PC-3 (cell line): ENCODE measurements at regions not wholly inside any gene's neighbourhood (a gene's known extent, or its start where the extent isn't known, plus 50 kb on each side); places are given as distances from the start of the nearest gene placed in this dataset.

Source experiments
- ATAC-seq: fragments of 200-7000 bp; cut with Tn5 transposase; 2 replicates; pipeline ENCODE4 v1.9.1; 2020; ENCODE audit warnings: mild to moderate bottlenecking, moderate library complexity
- BruUV-seq: library from RNA; stranded (reverse); fragments of 400-500 nt; replicated peaks from 2 replicates; lab custom pipeline; 2021; lab: Mats Ljungman, UMichigan
- CTCF ChIA-PET: fragments of 300-600 bp; sonication (Branson Sonifier 250); formaldehyde crosslinking; loops from one replicate; lab custom pipeline; 2022; ENCODE audit warnings: antibody characterized with exemption; lab: Charles Lee
- POLR2A ChIA-PET: fragments of 300-600 bp; sonication (Branson Sonifier 250); formaldehyde crosslinking; loops from one replicate; lab custom pipeline; 2022; ENCODE audit warnings: antibody characterized with exemption; ENCODE audit not compliant: unreplicated experiment; lab: Charles Lee
- DNase-seq: peaks from one replicate; pipeline ENCODE4 v3.0.0-alpha.2; 2015
- H2AFZ ChIP-seq: fragments of 300-600 bp; sonication (generic); 2 replicates; pipeline ENCODE4 v1.6.0; 2016; ENCODE audit warnings: antibody characterized with exemption, low read length
- H3F3A ChIP-seq: fragments of 300-600 bp; sonication (generic); one replicate; pipeline ENCODE4 v1.6.0; 2017; ENCODE audit warnings: antibody characterized with exemption, low read length, control low read depth, mild to moderate bottlenecking; ENCODE audit not compliant: unreplicated experiment
- H3K27ac ChIP-seq: fragments of 300-600 bp; sonication (generic); 2 replicates; pipeline ENCODE4 v1.5.1; 2016; ENCODE audit warnings: mild to moderate bottlenecking, low read length
- H3K27me3 ChIP-seq: fragments of 300-600 bp; sonication (generic); 2 replicates; pipeline ENCODE4 v1.6.1; 2016; ENCODE audit warnings: low read length, mixed read lengths
- H3K36me3 ChIP-seq: fragments of 300-600 bp; sonication (generic); 2 replicates; pipeline ENCODE4 v1.6.1; 2016; ENCODE audit warnings: low read depth, mixed run types, low read length, mixed read lengths
- H3K4me1 ChIP-seq: fragments of 300-600 bp; sonication (generic); 2 replicates; pipeline ENCODE4 v1.5.1; 2016; ENCODE audit warnings: low read length; ENCODE audit not compliant: insufficient read depth
- H3K4me2 ChIP-seq: fragments of 300-600 bp; sonication (generic); 2 replicates; pipeline ENCODE4 v1.6.0; 2016; ENCODE audit warnings: low read length
- H3K4me3 ChIP-seq: fragments of 300-600 bp; sonication (generic); 2 replicates; pipeline ENCODE4 v1.5.1; 2016; ENCODE audit warnings: mild to moderate bottlenecking, low read length, mixed read lengths
- H3K79me2 ChIP-seq: fragments of 300-600 bp; sonication (generic); 2 replicates; pipeline ENCODE4 v1.6.1; 2017; ENCODE audit warnings: low read length, mixed read lengths
- H3K9ac ChIP-seq: fragments of 300-600 bp; sonication (generic); 2 replicates; pipeline ENCODE4 v1.6.0; 2016; ENCODE audit warnings: mild to moderate bottlenecking, low read length
- H3K9me2 ChIP-seq: fragments of 300-600 bp; sonication (generic); replicated peaks from 2 replicates; pipeline ENCODE4 v1.6.1; 2016; ENCODE audit warnings: mixed run types, low read length, mixed read lengths
- H3K9me3 ChIP-seq: fragments of 300-600 bp; sonication (generic); 2 replicates; pipeline ENCODE4 v1.6.1; 2016; ENCODE audit warnings: low read length, mixed read lengths
- H4K20me1 ChIP-seq: fragments of 300-600 bp; sonication (generic); 2 replicates; pipeline ENCODE4 v1.6.1; 2016; ENCODE audit warnings: low read length, mixed read lengths
- EZH2 ChIP-seq: fragments of 300-600 bp; sonication (generic); IDR thresholded peaks from one replicate; pipeline ENCODE4 v1.6.1; 2017; ENCODE audit warnings: antibody characterized with exemption, mild to moderate bottlenecking, low read length; ENCODE audit not compliant: unreplicated experiment
- EZH2phosphoT487 ChIP-seq: fragments of 300-600 bp; sonication (generic); IDR thresholded peaks from 2 replicates; pipeline ENCODE4 v1.6.1; 2018; ENCODE audit warnings: mild to moderate bottlenecking, antibody characterized with exemption, low read length, borderline replicate concordance
- intact Hi-C: fragments of 100-400 bp; cut with micrococcal nuclease; formaldehyde crosslinking; loops from 2 replicates; pipeline ENCODE4 v1.9.0; 2023
- TF ChIP-seq, protein P1 (sequence below): fragments of 300-600 bp; sonication (generic); conservative IDR thresholded peaks from 2 replicates; pipeline ENCODE4 v1.5.1; 2017; ENCODE audit warnings: antibody characterized with exemption, low read depth, mild to moderate bottlenecking, low read length

DNA sequence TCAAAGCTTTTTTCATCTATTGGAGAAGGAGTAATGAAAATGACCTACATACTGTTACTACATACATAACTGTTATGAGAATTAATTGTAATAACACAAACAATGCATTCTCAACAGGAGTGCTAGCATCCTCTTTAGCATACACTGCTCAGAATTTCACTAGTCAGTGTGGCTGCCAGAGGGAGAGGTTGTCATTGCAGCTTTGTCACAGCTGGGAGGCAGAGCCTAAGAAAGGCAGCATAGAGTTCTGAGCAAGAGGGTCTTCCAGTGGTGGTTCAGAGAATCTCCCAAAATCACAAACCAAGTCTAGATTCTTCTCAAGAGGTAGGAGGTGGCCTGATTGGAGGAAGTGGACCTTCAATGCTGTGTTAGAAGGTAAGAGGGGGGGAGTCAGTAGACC lies 286.7 kb upstream of the CYRIA start:
- Histone ChIP-seq H3K9me2 (no peaks in the 10 kb centered on the region), H3K9ac (no peak overlapping the region), H3K9me3 (peaks cover 10% of the 10 kb centered on the region), H3K79me2 (no peaks in the 10 kb centered on the region), H3K4me1 (no peaks in the 10 kb centered on the region), H4K20me1 (no peaks in the 10 kb centered on the region), H3F3A (no peaks in the 10 kb centered on the region), H3K27ac (no peak overlapping the region), H2AFZ (no peak overlapping the region), H3K36me3 (no peaks in the 10 kb centered on the region), H3K4me2 (no peak overlapping the region), H3K4me3 (no peak overlapping the region), H3K27me3 (no peaks in the 10 kb centered on the region)
- BruUV-seq, result no TSS peak
- ATAC-seq (no peak), DNase-seq (no peak)
- CTCF ChIA-PET, result no interaction called here
- POLR2A ChIA-PET, result no interaction called here
- TF ChIP-seq, protein P1, sequence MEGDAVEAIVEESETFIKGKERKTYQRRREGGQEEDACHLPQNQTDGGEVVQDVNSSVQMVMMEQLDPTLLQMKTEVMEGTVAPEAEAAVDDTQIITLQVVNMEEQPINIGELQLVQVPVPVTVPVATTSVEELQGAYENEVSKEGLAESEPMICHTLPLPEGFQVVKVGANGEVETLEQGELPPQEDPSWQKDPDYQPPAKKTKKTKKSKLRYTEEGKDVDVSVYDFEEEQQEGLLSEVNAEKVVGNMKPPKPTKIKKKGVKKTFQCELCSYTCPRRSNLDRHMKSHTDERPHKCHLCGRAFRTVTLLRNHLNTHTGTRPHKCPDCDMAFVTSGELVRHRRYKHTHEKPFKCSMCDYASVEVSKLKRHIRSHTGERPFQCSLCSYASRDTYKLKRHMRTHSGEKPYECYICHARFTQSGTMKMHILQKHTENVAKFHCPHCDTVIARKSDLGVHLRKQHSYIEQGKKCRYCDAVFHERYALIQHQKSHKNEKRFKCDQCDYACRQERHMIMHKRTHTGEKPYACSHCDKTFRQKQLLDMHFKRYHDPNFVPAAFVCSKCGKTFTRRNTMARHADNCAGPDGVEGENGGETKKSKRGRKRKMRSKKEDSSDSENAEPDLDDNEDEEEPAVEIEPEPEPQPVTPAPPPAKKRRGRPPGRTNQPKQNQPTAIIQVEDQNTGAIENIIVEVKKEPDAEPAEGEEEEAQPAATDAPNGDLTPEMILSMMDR, result no peak
- TF ChIP-seq EZH2, result no peak
- TF ChIP-seq EZH2phosphoT487, result no peak
- intact Hi-C loops, result no loop called here

DNA sequence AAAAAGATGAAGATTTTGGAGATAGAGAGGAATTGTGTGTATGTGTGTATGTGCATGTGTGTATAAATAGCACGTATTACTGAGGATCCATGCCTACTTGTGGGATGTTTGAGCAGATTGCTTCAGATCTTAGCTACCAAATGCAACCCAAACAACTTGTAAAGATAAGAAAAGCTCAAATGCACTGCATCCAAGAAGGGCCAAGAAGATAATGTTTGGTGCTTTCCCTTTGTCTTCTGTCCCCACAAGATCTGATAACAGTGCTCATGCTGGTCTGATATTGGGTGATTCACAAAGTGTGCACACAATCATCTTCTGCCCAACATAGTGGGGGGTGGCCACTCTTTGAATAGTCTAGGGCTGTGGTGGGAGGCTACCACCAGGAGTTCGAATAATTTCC lies 284.8 kb upstream of the CYRIA start:
- no peak overlapping the region for H2AFZ ChIP-seq
- DNase-seq, result no peak
- no peaks in the 10 kb centered on the region for H4K20me1 ChIP-seq
- no TSS peak for BruUV-seq
- CTCF ChIA-PET, result no interaction called here
- H3F3A ChIP-seq, result no peaks in the 10 kb centered on the region
- H3K4me1 ChIP-seq, result no peaks in the 10 kb centered on the region
- POLR2A ChIA-PET, result no interaction called here
- H3K27me3 ChIP-seq, result no peaks in the 10 kb centered on the region
- no peak for ATAC-seq
- no peaks in the 10 kb centered on the region for H3K79me2 ChIP-seq
- no peak overlapping the region for H3K4me2 ChIP-seq
- H3K36me3 ChIP-seq, result no peaks in the 10 kb centered on the region
- no peak for TF ChIP-seq EZH2phosphoT487
- no peak for TF ChIP-seq EZH2
- TF ChIP-seq, protein P1, result no peak
- H3K9me3 ChIP-seq, result peaks cover 10% of the 10 kb centered on the region
- H3K9ac ChIP-seq, result no peak overlapping the region
- H3K4me3 ChIP-seq, result no peak overlapping the region
- no peak overlapping the region for H3K27ac ChIP-seq
- intact Hi-C loops, result no loop called here
- H3K9me2 ChIP-seq, result no peaks in the 10 kb centered on the region

DNA sequence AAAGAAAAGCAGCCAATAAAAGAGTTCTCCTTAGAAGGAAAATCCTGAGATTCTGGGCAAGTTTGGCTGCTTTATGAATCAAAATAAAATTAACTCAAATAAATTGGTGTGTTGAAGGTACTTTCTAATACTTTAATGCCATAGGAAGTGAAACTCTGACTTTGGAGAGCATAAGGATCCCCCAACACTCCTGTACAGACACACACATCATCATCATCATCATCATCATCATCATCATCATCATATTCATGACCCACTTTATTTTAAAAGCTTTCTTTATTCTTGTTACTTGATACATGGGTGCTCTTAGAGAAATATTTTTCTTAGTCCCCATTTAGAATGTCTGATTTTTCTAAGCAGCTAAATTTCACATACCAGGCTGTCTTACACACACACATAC lies 283.1 kb upstream of the CYRIA start:
- CTCF ChIA-PET, result no interaction called here
- no TSS peak for BruUV-seq
- Histone ChIP-seq H3K27me3 (no peaks in the 10 kb centered on the region), H3F3A (no peaks in the 10 kb centered on the region), H3K9me3 (peaks cover 7% of the 10 kb centered on the region; the same call in 1 of the 2 replicates), H3K79me2 (no peaks in the 10 kb centered on the region), H2AFZ (no peak overlapping the region), H3K9me2 (no peaks in the 10 kb centered on the region), H3K4me1 (no peaks in the 10 kb centered on the region), H3K36me3 (no peaks in the 10 kb centered on the region), H3K9ac (no peak overlapping the region), H3K4me3 (no peak overlapping the region), H3K27ac (no peak overlapping the region), H3K4me2 (no peak overlapping the region), H4K20me1 (no peaks in the 10 kb centered on the region)
- ATAC-seq (no peak), DNase-seq (no peak)
- TF ChIP-seq EZH2phosphoT487 (no peak), EZH2 (no peak)
- TF ChIP-seq, protein P1, result no peak
- intact Hi-C loops, result no loop called here
- POLR2A ChIA-PET, result no interaction called here
